HCT116 (cell line): ENCODE measurements at regions not wholly inside any gene's neighbourhood (a gene's known extent, or its start where the extent isn't known, plus 50 kb on each side); places are given as distances from the start of the nearest gene placed in this dataset.

Experiments
- EGR1 ChIP-seq: IDR thresholded peaks from 2 replicates; pipeline ENCODE4 v1.6.1; 2012; ENCODE audit warnings: low read depth
- JUND ChIP-seq: IDR thresholded peaks from 2 replicates; pipeline ENCODE4 v1.6.1; 2012
- POLR2A ChIP-seq: IDR thresholded peaks from 2 replicates; pipeline ENCODE4 v1.7.0; 2011; ENCODE audit warnings: borderline replicate concordance; ENCODE audit not compliant: insufficient read depth, insufficient read length; ENCODE audit errors: extremely low read depth
- POLR2AphosphoS5 ChIP-seq: IDR thresholded peaks from 2 replicates; pipeline ENCODE4 v1.6.1; 2011; ENCODE audit warnings: mild to moderate bottlenecking, low read depth, low read length, moderate library complexity
- SIN3A ChIP-seq: IDR thresholded peaks from 2 replicates; pipeline ENCODE4 v1.6.1; 2012; ENCODE audit warnings: low read depth
- ZNF274 ChIP-seq: fragments of 200-500 bp; sonication (Bioruptor generic); IDR thresholded peaks from 2 replicates; pipeline ENCODE4 v1.6.1; 2014; ENCODE audit warnings: mild to moderate bottlenecking, low read depth, low read length, inconsistent platforms
- TF ChIP-seq, protein P1 (sequence below), 3 experiments: fragments of 200-600 bp in 1 of 3; sonication (generic) in 1 of 3; IDR thresholded peaks in 2 of 3; conservative IDR thresholded peaks in 1 of 3; 2 replicates each; pipeline ENCODE4 v1.5.1; 2012 to 2017; ENCODE audit warnings: low read depth in 2 of 3, low read length in 2 of 3, antibody characterized with exemption in 1 of 3, borderline replicate concordance in 1 of 3, control low read depth in 1 of 3, mild to moderate bottlenecking in 1 of 3, mixed read lengths in 1 of 3, mixed run types in 1 of 3, moderate library complexity in 1 of 3; ENCODE audit not compliant: insufficient read depth in 1 of 3
- TF ChIP-seq, protein P2 (sequence below): IDR thresholded peaks from 2 replicates; pipeline ENCODE4 v1.6.1; 2012
- TF ChIP-seq, protein P3 (sequence below): IDR thresholded peaks from 2 replicates; pipeline ENCODE4 v1.6.1; 2011; ENCODE audit warnings: mild to moderate bottlenecking, low read length, moderate library complexity; ENCODE audit not compliant: insufficient replicate concordance; ENCODE audit errors: extremely low read depth
- TF ChIP-seq, protein P4 (sequence below): IDR thresholded peaks from 2 replicates; pipeline ENCODE4 v1.6.1; 2012; ENCODE audit warnings: low read depth

DNA sequence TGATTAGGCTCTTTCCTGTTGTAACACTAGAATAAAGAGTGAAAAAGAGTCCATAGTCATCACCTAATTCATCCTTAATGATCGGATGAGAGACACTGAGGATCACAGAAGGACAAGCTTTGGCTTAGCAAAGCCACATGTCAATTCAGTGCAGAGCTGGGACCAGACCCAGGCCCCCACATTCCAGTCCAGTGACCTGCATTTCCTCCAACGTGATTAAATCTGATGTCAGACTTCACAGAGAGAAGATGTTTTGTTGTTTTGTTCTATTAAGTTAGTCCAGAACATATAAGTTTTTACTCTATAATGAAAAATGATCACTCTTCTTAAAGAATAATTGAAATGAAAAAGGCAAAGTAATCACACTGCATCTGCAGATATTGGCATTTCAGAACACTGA lies 377.9 kb upstream of the PAPPA start:
- TF ChIP-seq, protein P1, sequence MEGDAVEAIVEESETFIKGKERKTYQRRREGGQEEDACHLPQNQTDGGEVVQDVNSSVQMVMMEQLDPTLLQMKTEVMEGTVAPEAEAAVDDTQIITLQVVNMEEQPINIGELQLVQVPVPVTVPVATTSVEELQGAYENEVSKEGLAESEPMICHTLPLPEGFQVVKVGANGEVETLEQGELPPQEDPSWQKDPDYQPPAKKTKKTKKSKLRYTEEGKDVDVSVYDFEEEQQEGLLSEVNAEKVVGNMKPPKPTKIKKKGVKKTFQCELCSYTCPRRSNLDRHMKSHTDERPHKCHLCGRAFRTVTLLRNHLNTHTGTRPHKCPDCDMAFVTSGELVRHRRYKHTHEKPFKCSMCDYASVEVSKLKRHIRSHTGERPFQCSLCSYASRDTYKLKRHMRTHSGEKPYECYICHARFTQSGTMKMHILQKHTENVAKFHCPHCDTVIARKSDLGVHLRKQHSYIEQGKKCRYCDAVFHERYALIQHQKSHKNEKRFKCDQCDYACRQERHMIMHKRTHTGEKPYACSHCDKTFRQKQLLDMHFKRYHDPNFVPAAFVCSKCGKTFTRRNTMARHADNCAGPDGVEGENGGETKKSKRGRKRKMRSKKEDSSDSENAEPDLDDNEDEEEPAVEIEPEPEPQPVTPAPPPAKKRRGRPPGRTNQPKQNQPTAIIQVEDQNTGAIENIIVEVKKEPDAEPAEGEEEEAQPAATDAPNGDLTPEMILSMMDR (IDR thresholded peaks at IDR 0.05 in 2 of 3, conservative IDR thresholded peaks at IDR 0.05 in 1 of 3; ENCODE audit: borderline replicate concordance in 1 of 3, insufficient read depth in 1 of 3, low read depth in 2 of 3, low read length in 2 of 3) = no peak
- TF ChIP-seq POLR2A (no peak), JUND (no peak), POLR2AphosphoS5 (no peak), SIN3A (no peak), EGR1 (no peak), ZNF274 (no peak)
- TF ChIP-seq, protein P2, sequence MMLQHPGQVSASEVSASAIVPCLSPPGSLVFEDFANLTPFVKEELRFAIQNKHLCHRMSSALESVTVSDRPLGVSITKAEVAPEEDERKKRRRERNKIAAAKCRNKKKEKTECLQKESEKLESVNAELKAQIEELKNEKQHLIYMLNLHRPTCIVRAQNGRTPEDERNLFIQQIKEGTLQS = no peak
- TF ChIP-seq, protein P3, sequence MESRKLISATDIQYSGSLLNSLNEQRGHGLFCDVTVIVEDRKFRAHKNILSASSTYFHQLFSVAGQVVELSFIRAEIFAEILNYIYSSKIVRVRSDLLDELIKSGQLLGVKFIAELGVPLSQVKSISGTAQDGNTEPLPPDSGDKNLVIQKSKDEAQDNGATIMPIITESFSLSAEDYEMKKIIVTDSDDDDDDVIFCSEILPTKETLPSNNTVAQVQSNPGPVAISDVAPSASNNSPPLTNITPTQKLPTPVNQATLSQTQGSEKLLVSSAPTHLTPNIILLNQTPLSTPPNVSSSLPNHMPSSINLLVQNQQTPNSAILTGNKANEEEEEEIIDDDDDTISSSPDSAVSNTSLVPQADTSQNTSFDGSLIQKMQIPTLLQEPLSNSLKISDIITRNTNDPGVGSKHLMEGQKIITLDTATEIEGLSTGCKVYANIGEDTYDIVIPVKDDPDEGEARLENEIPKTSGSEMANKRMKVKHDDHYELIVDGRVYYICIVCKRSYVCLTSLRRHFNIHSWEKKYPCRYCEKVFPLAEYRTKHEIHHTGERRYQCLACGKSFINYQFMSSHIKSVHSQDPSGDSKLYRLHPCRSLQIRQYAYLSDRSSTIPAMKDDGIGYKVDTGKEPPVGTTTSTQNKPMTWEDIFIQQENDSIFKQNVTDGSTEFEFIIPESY = no peak
- TF ChIP-seq, protein P4, sequence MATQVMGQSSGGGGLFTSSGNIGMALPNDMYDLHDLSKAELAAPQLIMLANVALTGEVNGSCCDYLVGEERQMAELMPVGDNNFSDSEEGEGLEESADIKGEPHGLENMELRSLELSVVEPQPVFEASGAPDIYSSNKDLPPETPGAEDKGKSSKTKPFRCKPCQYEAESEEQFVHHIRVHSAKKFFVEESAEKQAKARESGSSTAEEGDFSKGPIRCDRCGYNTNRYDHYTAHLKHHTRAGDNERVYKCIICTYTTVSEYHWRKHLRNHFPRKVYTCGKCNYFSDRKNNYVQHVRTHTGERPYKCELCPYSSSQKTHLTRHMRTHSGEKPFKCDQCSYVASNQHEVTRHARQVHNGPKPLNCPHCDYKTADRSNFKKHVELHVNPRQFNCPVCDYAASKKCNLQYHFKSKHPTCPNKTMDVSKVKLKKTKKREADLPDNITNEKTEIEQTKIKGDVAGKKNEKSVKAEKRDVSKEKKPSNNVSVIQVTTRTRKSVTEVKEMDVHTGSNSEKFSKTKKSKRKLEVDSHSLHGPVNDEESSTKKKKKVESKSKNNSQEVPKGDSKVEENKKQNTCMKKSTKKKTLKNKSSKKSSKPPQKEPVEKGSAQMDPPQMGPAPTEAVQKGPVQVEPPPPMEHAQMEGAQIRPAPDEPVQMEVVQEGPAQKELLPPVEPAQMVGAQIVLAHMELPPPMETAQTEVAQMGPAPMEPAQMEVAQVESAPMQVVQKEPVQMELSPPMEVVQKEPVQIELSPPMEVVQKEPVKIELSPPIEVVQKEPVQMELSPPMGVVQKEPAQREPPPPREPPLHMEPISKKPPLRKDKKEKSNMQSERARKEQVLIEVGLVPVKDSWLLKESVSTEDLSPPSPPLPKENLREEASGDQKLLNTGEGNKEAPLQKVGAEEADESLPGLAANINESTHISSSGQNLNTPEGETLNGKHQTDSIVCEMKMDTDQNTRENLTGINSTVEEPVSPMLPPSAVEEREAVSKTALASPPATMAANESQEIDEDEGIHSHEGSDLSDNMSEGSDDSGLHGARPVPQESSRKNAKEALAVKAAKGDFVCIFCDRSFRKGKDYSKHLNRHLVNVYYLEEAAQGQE = no peak
